GM12878 (cell line): ENCODE measurements at regions not wholly inside any gene's neighbourhood (a gene's known extent, or its start where the extent isn't known, plus 50 kb on each side); places are given as distances from the start of the nearest gene placed in this dataset.

Experiments
- CEBPZ ChIP-seq: fragments of 150-350 bp; IDR thresholded peaks from 2 replicates; pipeline ENCODE4 v1.6.1; 2016; ENCODE audit warnings: low read depth, low read length
- CTCF ChIP-seq, 3 experiments: IDR thresholded peaks in 2 of 3; conservative IDR thresholded peaks in 1 of 3; 2 replicates each; pipeline ENCODE4 v1.5.1; 2011; ENCODE audit warnings: low read depth in 3 of 3, low read length in 3 of 3, mild to moderate bottlenecking in 3 of 3, control low read depth in 2 of 3, moderate library complexity in 2 of 3, inconsistent platforms in 1 of 3, mixed read lengths in 1 of 3; ENCODE audit not compliant: control insufficient read depth in 2 of 3, insufficient read depth in 1 of 3; ENCODE audit errors: extremely low read depth in 1 of 3
- EP300 ChIP-seq, 2 experiments: fragments of 150-350 bp in 1 of 2; IDR thresholded peaks; 2 replicates each; pipeline ENCODE4 v1.6.1; 2011 to 2012; ENCODE audit warnings: low read depth in 2 of 2, low read length in 2 of 2, borderline replicate concordance in 1 of 2, improper control_type of control experiment in 1 of 2, inconsistent platforms in 1 of 2; ENCODE audit not compliant: control insufficient read depth in 1 of 2
- TF ChIP-seq, protein P1 (sequence below): IDR thresholded peaks from 2 replicates; pipeline ENCODE4 v1.6.1; 2012; ENCODE audit warnings: mild to moderate bottlenecking, low read depth, low read length

GRCh38 chr4:53865054-53865453 is 199.4 kb downstream of the CHIC2 start:
- TF ChIP-seq CEBPZ (no peak), EP300 (IDR thresholded peaks at IDR 0.05; ENCODE audit: borderline replicate concordance in 1 of 2, control insufficient read depth in 1 of 2, low read depth in 2 of 2, low read length in 2 of 2) (no peak), CTCF (IDR thresholded peaks at IDR 0.05 in 2 of 3, conservative IDR thresholded peaks at IDR 0.05 in 1 of 3; ENCODE audit: control insufficient read depth in 2 of 3, extremely low read depth in 1 of 3, insufficient read depth in 1 of 3, low read depth in 3 of 3, low read length in 3 of 3) (no peak)
- TF ChIP-seq, protein P1, sequence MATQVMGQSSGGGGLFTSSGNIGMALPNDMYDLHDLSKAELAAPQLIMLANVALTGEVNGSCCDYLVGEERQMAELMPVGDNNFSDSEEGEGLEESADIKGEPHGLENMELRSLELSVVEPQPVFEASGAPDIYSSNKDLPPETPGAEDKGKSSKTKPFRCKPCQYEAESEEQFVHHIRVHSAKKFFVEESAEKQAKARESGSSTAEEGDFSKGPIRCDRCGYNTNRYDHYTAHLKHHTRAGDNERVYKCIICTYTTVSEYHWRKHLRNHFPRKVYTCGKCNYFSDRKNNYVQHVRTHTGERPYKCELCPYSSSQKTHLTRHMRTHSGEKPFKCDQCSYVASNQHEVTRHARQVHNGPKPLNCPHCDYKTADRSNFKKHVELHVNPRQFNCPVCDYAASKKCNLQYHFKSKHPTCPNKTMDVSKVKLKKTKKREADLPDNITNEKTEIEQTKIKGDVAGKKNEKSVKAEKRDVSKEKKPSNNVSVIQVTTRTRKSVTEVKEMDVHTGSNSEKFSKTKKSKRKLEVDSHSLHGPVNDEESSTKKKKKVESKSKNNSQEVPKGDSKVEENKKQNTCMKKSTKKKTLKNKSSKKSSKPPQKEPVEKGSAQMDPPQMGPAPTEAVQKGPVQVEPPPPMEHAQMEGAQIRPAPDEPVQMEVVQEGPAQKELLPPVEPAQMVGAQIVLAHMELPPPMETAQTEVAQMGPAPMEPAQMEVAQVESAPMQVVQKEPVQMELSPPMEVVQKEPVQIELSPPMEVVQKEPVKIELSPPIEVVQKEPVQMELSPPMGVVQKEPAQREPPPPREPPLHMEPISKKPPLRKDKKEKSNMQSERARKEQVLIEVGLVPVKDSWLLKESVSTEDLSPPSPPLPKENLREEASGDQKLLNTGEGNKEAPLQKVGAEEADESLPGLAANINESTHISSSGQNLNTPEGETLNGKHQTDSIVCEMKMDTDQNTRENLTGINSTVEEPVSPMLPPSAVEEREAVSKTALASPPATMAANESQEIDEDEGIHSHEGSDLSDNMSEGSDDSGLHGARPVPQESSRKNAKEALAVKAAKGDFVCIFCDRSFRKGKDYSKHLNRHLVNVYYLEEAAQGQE = no peak
